A673 (cell line): ENCODE measurements at regions not wholly inside any gene's neighbourhood (a gene's known extent, or its start where the extent isn't known, plus 50 kb on each side); places are given as distances from the start of the nearest gene placed in this dataset.

Experiments used
- CTCF ChIP-seq: fragments of 300-800, 200-600 bp; sonication (generic); conservative IDR thresholded peaks from 2 replicates; pipeline ENCODE4 v1.5.1; 2017; ENCODE audit warnings: low read depth, mild to moderate bottlenecking, antibody characterized with exemption, low read length, moderate library complexity, mixed read lengths
- EZH2 ChIP-seq: fragments of 200-600 bp; sonication (generic); IDR thresholded peaks from 2 replicates; pipeline ENCODE4 v1.6.1; 2017; ENCODE audit warnings: borderline replicate concordance, low read depth, mild to moderate bottlenecking, mixed read lengths, antibody characterized with exemption, low read length; ENCODE audit not compliant: poor library complexity, severe bottlenecking

DNA sequence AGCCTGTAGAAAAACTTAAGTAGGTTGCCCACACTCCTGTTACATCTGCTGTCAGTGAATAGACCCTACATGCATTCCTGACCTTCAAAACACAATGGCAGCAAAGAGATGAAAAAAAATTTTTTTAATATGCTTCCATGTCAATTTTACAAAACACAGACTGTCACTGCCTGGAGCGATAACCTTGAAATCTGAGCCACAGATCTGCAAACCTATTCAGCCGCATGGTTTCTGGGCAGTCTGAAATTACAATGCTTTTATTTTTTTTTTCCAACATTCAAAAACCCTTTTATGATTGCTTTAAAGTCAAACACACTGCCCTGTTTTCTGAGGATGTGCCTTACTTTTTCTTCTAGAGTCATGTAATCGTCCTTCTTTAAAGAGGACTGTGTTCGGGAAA, 264.9 kb upstream of the PUDP start:
- TF ChIP-seq CTCF: no peak
- TF ChIP-seq EZH2: no peak
